GM12873 (cell line): ENCODE measurements at regions not wholly inside any gene's neighbourhood (a gene's known extent, or its start where the extent isn't known, plus 50 kb on each side); places are given as distances from the start of the nearest gene placed in this dataset.

ENCODE experiments used
- TF ChIP-seq, protein P1 (sequence below): IDR thresholded peaks from 2 replicates; pipeline ENCODE4 v1.5.1; 2012; ENCODE audit warnings: low read depth, mild to moderate bottlenecking, moderate library complexity, low read length, control low read depth; ENCODE audit not compliant: insufficient read depth; ENCODE audit errors: missing control alignments

DNA sequence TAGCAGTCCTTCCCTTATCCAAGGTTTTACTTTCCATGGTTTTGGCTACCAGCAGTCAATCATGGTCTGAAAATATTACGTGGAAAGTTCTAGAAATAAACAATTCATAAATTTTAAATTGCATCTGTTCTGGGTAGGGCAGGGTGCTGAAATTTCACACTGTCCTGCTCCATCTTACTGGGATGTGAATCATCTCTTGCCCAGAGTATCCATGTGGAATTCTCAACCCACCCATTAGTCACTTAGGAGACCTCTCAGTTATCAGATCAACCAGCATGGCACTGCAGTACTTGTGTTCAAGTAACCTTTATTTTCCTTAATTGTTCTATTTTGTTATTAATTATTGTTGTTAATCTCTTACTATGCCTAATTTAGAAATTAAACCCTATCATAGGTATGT is 202.8 kb upstream of the CPHXL start:
- TF ChIP-seq, protein P1, sequence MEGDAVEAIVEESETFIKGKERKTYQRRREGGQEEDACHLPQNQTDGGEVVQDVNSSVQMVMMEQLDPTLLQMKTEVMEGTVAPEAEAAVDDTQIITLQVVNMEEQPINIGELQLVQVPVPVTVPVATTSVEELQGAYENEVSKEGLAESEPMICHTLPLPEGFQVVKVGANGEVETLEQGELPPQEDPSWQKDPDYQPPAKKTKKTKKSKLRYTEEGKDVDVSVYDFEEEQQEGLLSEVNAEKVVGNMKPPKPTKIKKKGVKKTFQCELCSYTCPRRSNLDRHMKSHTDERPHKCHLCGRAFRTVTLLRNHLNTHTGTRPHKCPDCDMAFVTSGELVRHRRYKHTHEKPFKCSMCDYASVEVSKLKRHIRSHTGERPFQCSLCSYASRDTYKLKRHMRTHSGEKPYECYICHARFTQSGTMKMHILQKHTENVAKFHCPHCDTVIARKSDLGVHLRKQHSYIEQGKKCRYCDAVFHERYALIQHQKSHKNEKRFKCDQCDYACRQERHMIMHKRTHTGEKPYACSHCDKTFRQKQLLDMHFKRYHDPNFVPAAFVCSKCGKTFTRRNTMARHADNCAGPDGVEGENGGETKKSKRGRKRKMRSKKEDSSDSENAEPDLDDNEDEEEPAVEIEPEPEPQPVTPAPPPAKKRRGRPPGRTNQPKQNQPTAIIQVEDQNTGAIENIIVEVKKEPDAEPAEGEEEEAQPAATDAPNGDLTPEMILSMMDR = no peak

DNA sequence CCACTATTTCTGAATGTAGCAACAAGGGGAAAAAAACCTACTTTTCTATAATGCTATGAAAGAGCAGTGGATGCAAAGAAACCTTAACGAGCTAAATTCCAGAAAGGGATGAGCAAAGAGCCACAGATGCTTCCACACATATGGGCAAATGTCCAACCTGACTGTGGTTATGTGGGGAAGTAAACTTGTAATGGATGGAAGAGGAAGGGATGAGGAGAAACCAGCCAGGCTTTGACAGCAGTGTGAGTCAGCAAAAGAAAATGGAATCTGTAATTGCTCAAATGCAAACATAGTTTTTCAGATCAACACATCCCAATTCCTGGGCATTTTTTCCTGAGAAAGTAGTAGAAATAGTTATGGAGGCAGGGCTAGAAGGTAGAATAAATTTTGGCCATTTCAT is 204.8 kb upstream of the CPHXL start:
- TF ChIP-seq, protein P1 = no peak

DNA sequence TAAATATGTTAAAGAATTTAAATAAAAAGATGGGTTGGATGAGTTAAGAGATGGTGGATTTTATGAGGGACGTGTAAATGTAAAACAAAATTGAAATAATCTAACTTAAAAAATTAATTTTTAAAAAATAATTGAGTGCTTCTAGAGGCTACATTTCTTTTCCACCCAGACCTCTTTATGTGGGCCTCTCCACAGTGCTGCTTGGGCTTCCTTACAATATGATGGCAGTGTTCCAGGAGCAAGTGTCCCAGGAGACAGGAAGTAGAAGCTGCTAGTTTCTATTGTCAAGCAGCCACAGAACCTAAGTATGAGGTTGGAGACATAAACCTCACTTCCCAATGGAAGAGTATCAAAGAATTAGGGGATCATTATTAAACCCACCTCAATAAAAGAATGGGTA is 205.7 kb upstream of the CPHXL start:
- TF ChIP-seq, protein P1 = no peak

DNA sequence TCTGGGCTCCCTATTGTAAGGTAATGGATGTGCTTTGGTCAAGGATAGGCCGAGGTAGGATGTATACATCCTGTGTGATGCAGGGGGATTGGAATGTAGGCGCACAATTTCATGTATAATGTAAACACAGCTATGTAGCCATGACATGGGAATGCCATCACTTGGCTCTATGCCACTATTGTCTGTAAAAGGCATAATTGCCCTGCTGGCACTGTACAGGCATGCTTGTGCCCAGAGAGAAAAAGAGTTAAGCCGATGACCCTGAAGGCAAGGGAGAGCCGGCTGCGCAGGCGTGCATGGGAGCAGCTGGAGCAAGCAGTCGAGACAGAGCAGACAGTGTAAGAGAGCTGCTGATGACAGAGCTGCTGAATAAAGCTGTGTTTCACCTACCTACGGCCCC is 212.5 kb upstream of the CPHXL start:
- TF ChIP-seq, protein P1 = no peak

GRCh38 chr16:75942351-75942750 is 216.1 kb upstream of the CPHXL start:
- TF ChIP-seq, protein P1 = no peak

GRCh38 chr16:75942936-75943335 is 216.6 kb upstream of the CPHXL start:
- TF ChIP-seq, protein P1 = no peak

- TF ChIP-seq, protein P1 = no peak
Observed at GRCh38 chr16:75943705-75944514, 217.6 kb upstream of the CPHXL start.
